GM12891 (cell line): ENCODE measurements at regions not wholly inside any gene's neighbourhood (a gene's known extent, or its start where the extent isn't known, plus 50 kb on each side); places are given as distances from the start of the nearest gene placed in this dataset.

Experiments
- DNase-seq: peaks from one replicate; pipeline ENCODE4 v3.0.0; 2011; ENCODE audit warnings: low spot score; ENCODE audit not compliant: insufficient read length
- FAIRE-seq: peaks from 2 replicates; lab custom pipeline; 2011; peaks lifted over from hg19 to GRCh38; lab: Jason Lieb, UNC
- PAX5 ChIP-seq: IDR thresholded peaks from 2 replicates; pipeline ENCODE4 v1.6.1; 2011; ENCODE audit warnings: low read length, moderate library complexity, mild to moderate bottlenecking; ENCODE audit not compliant: insufficient read depth, severe bottlenecking
- POLR2A ChIP-seq: IDR thresholded peaks from 2 replicates; pipeline ENCODE4 v1.6.1; 2011; ENCODE audit warnings: low read depth, low read length, control low read depth
- POLR2AphosphoS5 ChIP-seq: IDR thresholded peaks from 2 replicates; pipeline ENCODE4 v1.6.1; 2011; ENCODE audit warnings: low read depth, low read length, control low read depth
- POU2F2 ChIP-seq: IDR thresholded peaks from 2 replicates; pipeline ENCODE4 v1.6.1; 2011; ENCODE audit warnings: low read depth, mild to moderate bottlenecking, control low read depth, low read length, moderate library complexity
- SPI1 ChIP-seq: IDR thresholded peaks from 2 replicates; pipeline ENCODE4 v1.6.1; 2011; ENCODE audit warnings: low read depth, low read length, control low read depth
- TAF1 ChIP-seq: IDR thresholded peaks from 2 replicates; pipeline ENCODE4 v1.6.1; 2011; ENCODE audit warnings: low read depth, low read length, control low read depth

GRCh38 chr14:54138354-54139038 is 181.9 kb upstream of the BMP4 start:
- FAIRE-seq (no peak), DNase-seq (no peak)
- TF ChIP-seq POLR2AphosphoS5 (no peak), POU2F2 (no peak), SPI1 (no peak), TAF1 (no peak), PAX5 (no peak), POLR2A (no peak)

GRCh38 chr14:54140551-54140950 is 183.9 kb upstream of the BMP4 start:
- no peak for FAIRE-seq
- no peak for DNase-seq
- TF ChIP-seq POU2F2 (no peak), PAX5 (no peak), SPI1 (no peak), POLR2A (no peak), POLR2AphosphoS5 (no peak), TAF1 (no peak)

GRCh38 chr14:54146601-54147000 is 190.0 kb upstream of the BMP4 start:
- no peak for TF ChIP-seq PAX5
- no peak for TF ChIP-seq TAF1
- TF ChIP-seq POU2F2: no peak
- TF ChIP-seq POLR2A: no peak
- no peak for TF ChIP-seq SPI1
- no peak for TF ChIP-seq POLR2AphosphoS5
- DNase-seq (no peak), FAIRE-seq (no peak)

- no peak for TF ChIP-seq PAX5
- TF ChIP-seq POLR2AphosphoS5: no peak
- no peak for TF ChIP-seq TAF1
- TF ChIP-seq POLR2A: no peak
- no peak for TF ChIP-seq SPI1
- DNase-seq (no peak), FAIRE-seq (no peak)
These were observed 190.7 kb upstream of the BMP4 start for GRCh38 chr14:54147282-54147681.

- no peak for DNase-seq
- FAIRE-seq: no peak
- no peak for TF ChIP-seq POLR2AphosphoS5
- no peak for TF ChIP-seq POU2F2
- no peak for TF ChIP-seq PAX5
These were observed 191.1 kb upstream of the BMP4 start for GRCh38 chr14:54147758-54148157.

GRCh38 chr14:54148251-54148650 is 191.6 kb upstream of the BMP4 start:
- TF ChIP-seq POLR2AphosphoS5 (no peak), PAX5 (no peak), SPI1 (no peak), POLR2A (no peak), TAF1 (no peak), POU2F2 (no peak)
- no peak for DNase-seq
- FAIRE-seq: no peak

GRCh38 chr14:54152351-54152750 is 195.7 kb upstream of the BMP4 start:
- TF ChIP-seq PAX5 (no peak), POLR2AphosphoS5 (no peak), POU2F2 (no peak), SPI1 (no peak), TAF1 (no peak), POLR2A (no peak)
- FAIRE-seq (no peak), DNase-seq (no peak)

GRCh38 chr14:54166049-54166950 is 209.7 kb upstream of the BMP4 start:
- DNase-seq: no peak
- TF ChIP-seq SPI1 (no peak), POU2F2 (no peak), TAF1 (no peak), POLR2AphosphoS5 (no peak), PAX5 (no peak), POLR2A (no peak)
- FAIRE-seq: no peak

- FAIRE-seq: no peak
- no peak for TF ChIP-seq PAX5
- no peak for TF ChIP-seq POLR2AphosphoS5
- no peak for TF ChIP-seq POLR2A
- no peak for TF ChIP-seq SPI1
- no peak for TF ChIP-seq TAF1
- no peak for TF ChIP-seq POU2F2
- DNase-seq: no peak
These were observed 211.9 kb upstream of the BMP4 start for GRCh38 chr14:54168489-54168888.

GRCh38 chr14:54169254-54169924 is 212.8 kb upstream of the BMP4 start:
- DNase-seq (no peak), FAIRE-seq (no peak)
- no peak for TF ChIP-seq SPI1
- TF ChIP-seq POU2F2: no peak
- no peak for TF ChIP-seq PAX5
- TF ChIP-seq POLR2A: no peak
- no peak for TF ChIP-seq POLR2AphosphoS5
- TF ChIP-seq TAF1: no peak
